ENCODE measurements at regions not wholly inside any gene's neighbourhood (a gene's known extent, or its start where the extent isn't known, plus 50 kb on each side); places are given as distances from the start of the nearest gene placed in this dataset.
A peak's percentile ranks its signal among the peaks of the same experiment; 100 is the strongest.
"Not testable (repeated sequence)": the region's sequence is repeated elsewhere in the genome, so short reads cannot be mapped to it uniquely, and the experiment has no call there.

DNA sequence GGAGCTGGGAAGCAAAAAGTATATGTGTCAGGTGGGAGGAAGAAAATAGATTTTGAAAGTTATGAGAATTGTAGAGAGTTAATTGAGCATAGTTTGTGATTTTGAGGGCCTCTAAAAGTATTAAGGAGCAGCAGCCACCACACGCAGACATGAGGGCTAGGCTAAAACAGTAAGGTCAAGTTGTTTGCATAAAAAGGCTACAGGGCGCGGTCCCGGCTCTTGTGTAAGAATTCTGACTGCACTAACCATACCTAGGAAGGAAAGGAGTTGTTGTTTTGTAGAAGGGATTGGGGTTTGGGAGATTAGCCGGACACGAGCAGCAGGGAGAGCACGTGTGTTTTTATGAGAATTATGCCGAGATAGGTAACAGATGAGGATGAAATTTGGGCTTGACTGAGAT is 207.2 kb upstream of the ELL2 start:
- not testable (repeated sequence) for H3K27me3 ChIP-seq (ENCODE audit: control insufficient read depth, insufficient read depth, low read length, poor library complexity, severe bottlenecking); H3K36me3 ChIP-seq (ENCODE audit: control insufficient read depth, insufficient read depth, low read length); H3K4me1 Mint-ChIP-seq; H3K9ac ChIP-seq (ENCODE audit: extremely low read depth, low read length, poor library complexity, severe bottlenecking); H3K36me3 Mint-ChIP-seq (ENCODE audit: low read depth); H3K27ac ChIP-seq (ENCODE audit: low read depth, low read length); DNase-seq; H3K9me3 ChIP-seq (ENCODE audit: control insufficient read depth, low read length); H3K4me1 ChIP-seq (ENCODE audit: control insufficient read depth, insufficient read depth, low read length); H3K27ac Mint-ChIP-seq; H3K4me3 Mint-ChIP-seq; H3K9me3 Mint-ChIP-seq; H3K27me3 Mint-ChIP-seq (ENCODE audit: insufficient read depth)
- WGBS, 2 experiments (ENCODE audit: insufficient coverage in 1 of 2, insufficient read length in 1 of 2) = 90 to 97% methylated on average over 4 to 8 of the region's 8 CpGs
- H3K4me3 ChIP-seq (ENCODE audit: low read length) = peak overlapping the region; percentile 53

DNA sequence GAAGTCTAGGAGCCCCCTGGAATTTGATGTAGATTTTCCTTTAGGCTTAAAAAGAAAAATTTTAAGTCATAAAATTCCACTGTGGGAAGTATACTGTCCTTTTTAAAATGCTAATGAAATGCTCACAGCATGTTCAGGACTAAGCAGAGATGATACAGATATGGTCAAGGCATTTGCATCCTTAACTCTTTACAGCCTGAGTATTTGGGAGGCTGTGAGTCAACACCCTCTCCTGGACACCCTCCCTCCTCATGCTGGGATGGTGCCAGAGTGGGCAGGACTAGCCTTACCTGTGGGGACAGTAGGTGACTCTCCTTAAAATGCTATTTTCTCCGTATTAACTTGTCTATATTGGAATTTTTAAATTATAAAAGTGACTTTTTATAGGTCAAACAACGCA is 197.4 kb upstream of the ELL2 start:
- DNase-seq = no peak
- Histone ChIP-seq H3K27me3 (ENCODE audit: control insufficient read depth, insufficient read depth, low read length, poor library complexity, severe bottlenecking) (no peaks in the 10 kb centered on the region), H3K4me1 (ENCODE audit: control insufficient read depth, insufficient read depth, low read length) (no peaks in the 10 kb centered on the region), H3K27ac (ENCODE audit: low read depth, low read length) (no peak overlapping the region), H3K4me3 (ENCODE audit: low read length) (no peak overlapping the region), H3K36me3 (ENCODE audit: control insufficient read depth, insufficient read depth, low read length) (no peaks in the 10 kb centered on the region), H3K9me3 (ENCODE audit: control insufficient read depth, low read length) (no peaks in the 10 kb centered on the region), H3K9ac (ENCODE audit: extremely low read depth, low read length, poor library complexity, severe bottlenecking) (no peak overlapping the region)
- TF ChIP-seq, protein P1, sequence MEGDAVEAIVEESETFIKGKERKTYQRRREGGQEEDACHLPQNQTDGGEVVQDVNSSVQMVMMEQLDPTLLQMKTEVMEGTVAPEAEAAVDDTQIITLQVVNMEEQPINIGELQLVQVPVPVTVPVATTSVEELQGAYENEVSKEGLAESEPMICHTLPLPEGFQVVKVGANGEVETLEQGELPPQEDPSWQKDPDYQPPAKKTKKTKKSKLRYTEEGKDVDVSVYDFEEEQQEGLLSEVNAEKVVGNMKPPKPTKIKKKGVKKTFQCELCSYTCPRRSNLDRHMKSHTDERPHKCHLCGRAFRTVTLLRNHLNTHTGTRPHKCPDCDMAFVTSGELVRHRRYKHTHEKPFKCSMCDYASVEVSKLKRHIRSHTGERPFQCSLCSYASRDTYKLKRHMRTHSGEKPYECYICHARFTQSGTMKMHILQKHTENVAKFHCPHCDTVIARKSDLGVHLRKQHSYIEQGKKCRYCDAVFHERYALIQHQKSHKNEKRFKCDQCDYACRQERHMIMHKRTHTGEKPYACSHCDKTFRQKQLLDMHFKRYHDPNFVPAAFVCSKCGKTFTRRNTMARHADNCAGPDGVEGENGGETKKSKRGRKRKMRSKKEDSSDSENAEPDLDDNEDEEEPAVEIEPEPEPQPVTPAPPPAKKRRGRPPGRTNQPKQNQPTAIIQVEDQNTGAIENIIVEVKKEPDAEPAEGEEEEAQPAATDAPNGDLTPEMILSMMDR (conservative IDR thresholded peaks at IDR 0.05) = no peak
- H3K9me3 Mint-ChIP-seq = no peaks in the 10 kb centered on the region
- WGBS, 2 experiments (ENCODE audit: insufficient coverage in 1 of 2, insufficient read length in 1 of 2) = 92% methylated on average over 2 of the region's 2 CpGs; no CpG with 5 or more reads in 1 of the 2 experiments
- no peak overlapping the region for H3K27ac Mint-ChIP-seq
- H3K4me3 Mint-ChIP-seq = no peak overlapping the region
- no peaks in the 10 kb centered on the region for H3K27me3 Mint-ChIP-seq (ENCODE audit: insufficient read depth)
- H3K36me3 Mint-ChIP-seq (ENCODE audit: low read depth) = no peaks in the 10 kb centered on the region
- peaks cover 6% of the 10 kb centered on the region for H3K4me1 Mint-ChIP-seq

DNA sequence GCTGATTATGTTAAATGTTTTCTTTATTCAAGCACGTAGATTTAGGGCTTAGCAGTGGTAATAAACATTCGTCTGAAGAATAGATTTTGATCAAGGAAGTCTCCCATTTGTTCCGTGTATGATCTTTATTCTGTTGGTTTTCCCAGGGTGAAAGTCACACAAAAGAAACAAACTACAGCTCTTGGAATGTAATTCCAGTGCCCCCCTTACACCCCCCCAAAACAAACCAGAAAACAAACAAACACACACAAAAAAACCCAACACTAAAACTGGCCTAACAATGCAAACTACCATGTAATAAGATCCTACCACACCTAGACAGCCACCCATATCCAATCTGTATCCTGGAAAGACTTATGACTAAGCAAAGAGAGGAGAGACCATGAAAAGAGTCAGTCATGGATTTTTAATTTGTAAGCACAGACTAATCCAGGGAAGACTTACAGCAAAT is 196.2 kb upstream of the ELL2 start:
- Histone ChIP-seq H3K27ac (ENCODE audit: low read depth, low read length) (no peak overlapping the region), H3K36me3 (ENCODE audit: control insufficient read depth, insufficient read depth, low read length) (no peaks in the 10 kb centered on the region), H3K27me3 (ENCODE audit: control insufficient read depth, insufficient read depth, low read length, poor library complexity, severe bottlenecking) (no peaks in the 10 kb centered on the region), H3K9ac (ENCODE audit: extremely low read depth, low read length, poor library complexity, severe bottlenecking) (no peak overlapping the region), H3K4me3 (ENCODE audit: low read length) (no peak overlapping the region), H3K9me3 (ENCODE audit: control insufficient read depth, low read length) (no peaks in the 10 kb centered on the region), H3K4me1 (ENCODE audit: control insufficient read depth, insufficient read depth, low read length) (no peaks in the 10 kb centered on the region)
- no peaks in the 10 kb centered on the region for H3K9me3 Mint-ChIP-seq
- no peaks in the 10 kb centered on the region for H3K27me3 Mint-ChIP-seq (ENCODE audit: insufficient read depth)
- no peak for DNase-seq
- TF ChIP-seq, protein P1 (conservative IDR thresholded peaks at IDR 0.05) = no peak
- no peak overlapping the region for H3K4me3 Mint-ChIP-seq
- WGBS, 2 experiments (ENCODE audit: insufficient coverage in 1 of 2, insufficient read length in 1 of 2) = 90 to 96% methylated on average over 3 of the region's 3 CpGs
- H3K4me1 Mint-ChIP-seq = peaks cover 6% of the 10 kb centered on the region
- H3K36me3 Mint-ChIP-seq (ENCODE audit: low read depth) = no peaks in the 10 kb centered on the region
- H3K27ac Mint-ChIP-seq = no peak overlapping the region
